GM18519 (cell line): ENCODE measurements at regions not wholly inside any gene's neighbourhood (a gene's known extent, or its start where the extent isn't known, plus 50 kb on each side); places are given as distances from the start of the nearest gene placed in this dataset.
"Not testable (repeated sequence)": the region's sequence is repeated elsewhere in the genome, so short reads cannot be mapped to it uniquely, and the experiment has no call there.

Source experiments
- ATAC-seq: cut with Tn5 transposase; IDR thresholded peaks from one replicate; pipeline ENCODE4 v1.9.1; 2021; ENCODE audit warnings: mild to moderate bottlenecking, moderate library complexity; ENCODE audit not compliant: unreplicated experiment, low FRiP score

DNA sequence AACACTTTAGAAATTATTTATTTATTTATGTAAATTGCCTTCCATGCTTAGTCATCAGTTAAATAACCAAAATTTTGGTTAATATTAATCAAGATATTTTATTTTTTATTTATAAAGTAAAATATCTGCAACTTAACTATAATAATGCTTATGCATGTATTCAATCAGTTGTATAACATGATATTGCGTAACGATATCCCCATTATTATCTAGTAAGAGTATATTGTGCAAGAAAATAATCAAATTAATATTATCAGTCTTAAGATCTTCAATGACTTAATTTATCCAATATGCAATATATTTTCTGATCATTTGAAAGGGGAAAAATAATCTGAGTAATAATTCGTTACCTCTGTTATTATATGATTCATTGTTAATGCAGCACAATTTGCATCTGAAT lies 596.7 kb downstream of the GABRG1 start:
- ATAC-seq = no peak

DNA sequence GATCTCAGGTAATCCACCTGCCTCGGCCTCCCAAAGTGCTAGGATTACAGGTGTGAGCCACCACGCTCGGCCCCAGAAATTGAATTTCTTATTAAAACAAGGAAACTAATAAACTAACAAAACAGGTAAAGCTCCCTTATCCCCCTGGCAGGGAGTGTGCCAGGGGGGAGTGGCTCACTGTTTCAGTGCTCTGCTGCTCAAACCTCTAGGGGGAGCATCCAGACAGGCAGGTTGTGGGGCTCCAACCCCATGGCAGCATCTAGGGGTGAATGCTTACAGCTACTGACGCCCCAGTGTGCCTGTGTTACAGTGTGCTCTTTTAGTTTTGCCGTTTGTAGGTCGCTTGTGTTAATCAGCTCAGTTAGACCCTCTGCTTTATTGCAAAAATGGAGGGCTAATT lies 605.0 kb downstream of the GABRG1 start:
- no peak for ATAC-seq

DNA sequence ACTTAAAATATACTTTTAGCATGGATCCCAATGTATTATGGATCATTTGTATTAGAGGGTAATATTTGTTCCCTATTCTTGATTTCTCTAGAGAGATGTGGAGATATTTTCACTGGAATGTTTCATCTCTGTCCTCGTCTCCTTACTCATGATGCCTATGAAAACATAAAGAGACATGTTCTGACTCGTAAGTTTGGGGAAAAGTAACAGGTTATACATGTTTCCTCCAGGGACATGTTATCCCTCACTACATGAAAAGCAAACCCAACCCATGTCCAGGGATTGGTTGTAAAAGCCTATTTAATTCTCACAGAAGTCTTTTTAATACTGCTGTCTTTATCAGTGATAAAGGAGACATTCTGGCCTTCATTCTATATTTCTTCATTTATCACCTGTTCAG lies 621.4 kb downstream of the GABRG1 start:
- no peak for ATAC-seq

DNA sequence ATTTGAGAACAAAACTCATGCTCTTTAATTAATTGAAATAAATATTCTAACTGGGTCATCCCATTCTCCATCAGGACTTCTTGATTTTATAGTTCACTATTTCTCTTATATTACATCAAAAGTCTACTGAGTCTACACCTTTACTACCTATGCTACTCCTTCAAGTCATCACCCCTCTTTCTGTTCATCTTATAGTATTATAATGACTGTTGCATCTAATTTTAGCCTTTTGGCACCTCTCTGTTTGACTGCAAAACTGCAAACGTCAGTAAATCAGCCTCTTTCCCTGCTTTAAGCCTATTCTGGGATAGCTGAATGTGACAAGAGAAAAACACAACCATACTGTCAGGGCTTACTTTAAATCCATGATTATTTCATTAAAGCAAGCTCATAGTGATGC lies 639.1 kb downstream of the GABRG1 start:
- no peak for ATAC-seq

DNA sequence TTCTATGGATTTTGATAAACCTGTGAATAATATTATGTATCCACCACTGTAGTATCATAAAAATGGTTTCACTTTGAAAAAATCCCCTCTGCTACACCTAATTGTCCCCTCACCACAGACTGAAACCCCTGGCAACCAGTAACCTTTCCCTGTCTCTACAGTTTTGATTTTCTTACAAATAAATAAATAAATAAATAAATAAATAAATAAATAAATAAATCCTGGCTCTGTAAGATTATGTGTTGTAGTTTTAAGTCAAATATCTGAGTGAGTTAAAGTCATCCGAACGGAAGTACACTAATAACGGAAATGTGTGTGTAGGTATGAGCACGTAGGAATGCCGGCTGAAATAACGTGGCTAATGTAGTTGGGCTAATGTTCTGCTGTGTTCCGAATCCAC lies 641.5 kb downstream of the GABRG1 start:
- no peak for ATAC-seq

DNA sequence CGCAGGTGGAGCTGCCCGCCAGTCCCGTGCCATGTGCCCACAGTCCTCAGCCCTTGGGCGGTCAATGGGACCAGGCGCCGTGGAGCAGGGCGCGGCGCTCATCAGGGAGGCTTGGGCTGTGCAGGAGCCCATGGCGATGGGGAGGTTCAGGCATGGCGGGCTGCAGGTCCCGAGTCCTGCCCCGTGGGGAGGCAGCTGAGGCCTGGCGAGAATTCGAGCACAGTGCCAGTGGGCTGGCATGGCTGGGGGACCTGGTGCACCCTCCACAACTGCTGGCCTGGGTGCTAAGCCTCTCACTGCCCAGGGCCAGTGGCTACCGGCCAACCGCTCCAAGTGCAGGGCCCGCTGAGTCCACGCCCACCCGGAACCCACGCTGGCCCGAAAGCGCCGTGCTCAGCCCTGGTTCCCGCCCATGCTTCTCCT lies 646.5 kb downstream of the GABRG1 start:
- no peak for ATAC-seq

DNA sequence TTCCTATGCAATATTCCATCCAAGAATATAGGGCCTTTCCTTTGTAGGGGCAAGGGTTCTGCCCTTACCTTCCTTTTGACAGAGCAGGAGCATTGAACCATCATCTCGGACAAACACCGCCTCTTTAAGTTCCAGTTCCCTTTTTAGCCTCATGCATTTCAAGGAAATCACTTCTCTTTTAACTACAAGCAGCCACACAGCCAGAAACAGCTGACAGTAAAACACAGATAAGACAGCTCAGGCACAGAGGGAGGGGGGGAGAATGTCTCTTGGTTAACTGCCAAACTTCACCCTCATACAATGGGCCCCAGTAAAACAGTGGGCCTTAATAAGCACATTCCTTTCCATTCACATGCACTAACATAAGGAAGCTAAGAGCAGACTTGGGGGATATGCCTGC lies 648.3 kb downstream of the GABRG1 start:
- no peak for ATAC-seq

DNA sequence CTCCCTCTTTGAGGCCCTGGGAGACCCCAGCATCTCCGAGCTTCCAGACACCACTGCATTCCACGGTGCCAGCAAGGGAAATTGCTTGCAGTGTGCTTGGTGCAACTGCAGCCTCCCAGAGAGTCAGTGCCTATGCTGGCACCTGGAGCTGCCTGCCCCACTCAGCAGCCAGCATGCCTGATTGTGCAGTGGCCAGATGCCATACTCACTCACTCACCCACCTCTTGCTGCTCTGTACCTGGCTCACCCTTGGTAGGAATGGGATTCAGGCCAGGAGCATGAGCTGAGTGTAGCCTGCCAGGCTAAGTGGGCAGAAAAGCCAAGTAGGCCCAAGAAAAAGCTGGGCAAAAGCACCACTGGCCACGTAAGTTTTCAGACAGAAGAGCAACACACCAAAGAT lies 651.4 kb downstream of the GABRG1 start:
- no peak for ATAC-seq

DNA sequence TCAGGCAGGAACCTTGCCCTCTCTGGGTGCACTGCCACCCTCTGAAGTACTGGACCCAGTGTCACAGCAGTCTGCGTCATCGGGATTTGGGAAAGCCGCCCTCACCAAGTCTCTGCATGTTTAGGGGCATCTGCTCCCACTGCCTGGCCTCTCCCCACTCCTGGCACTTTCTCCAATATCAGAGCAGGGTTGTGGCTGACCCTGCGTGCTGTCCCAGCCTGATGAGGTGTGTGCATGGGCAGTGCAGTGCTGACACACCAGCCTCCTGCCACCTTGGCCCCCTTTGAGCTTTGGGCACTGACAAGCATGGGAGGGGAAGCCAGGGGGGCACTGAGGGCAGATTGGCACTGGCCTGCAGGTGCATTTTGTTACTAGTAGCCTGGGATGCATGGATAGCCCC lies 652.5 kb downstream of the GABRG1 start:
- no peak for ATAC-seq

DNA sequence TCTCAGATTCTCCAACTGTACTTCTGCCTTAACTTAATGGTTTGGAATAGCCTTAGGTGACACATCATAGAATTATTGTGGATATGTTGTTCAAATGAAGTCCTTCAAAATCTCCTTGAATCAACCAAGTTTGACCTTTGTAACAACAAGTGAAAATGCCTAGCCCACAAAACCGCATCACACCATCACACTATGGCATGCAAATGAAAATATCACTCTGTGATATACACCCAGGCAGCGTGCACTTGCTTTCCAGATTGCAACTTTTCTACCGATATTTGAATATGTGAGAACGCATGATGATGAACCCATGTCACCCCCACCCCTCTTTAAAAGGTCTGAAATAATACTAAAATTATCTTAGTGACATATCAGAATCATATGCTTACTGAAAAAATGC lies 656.7 kb downstream of the GABRG1 start:
- ATAC-seq = no peak

DNA sequence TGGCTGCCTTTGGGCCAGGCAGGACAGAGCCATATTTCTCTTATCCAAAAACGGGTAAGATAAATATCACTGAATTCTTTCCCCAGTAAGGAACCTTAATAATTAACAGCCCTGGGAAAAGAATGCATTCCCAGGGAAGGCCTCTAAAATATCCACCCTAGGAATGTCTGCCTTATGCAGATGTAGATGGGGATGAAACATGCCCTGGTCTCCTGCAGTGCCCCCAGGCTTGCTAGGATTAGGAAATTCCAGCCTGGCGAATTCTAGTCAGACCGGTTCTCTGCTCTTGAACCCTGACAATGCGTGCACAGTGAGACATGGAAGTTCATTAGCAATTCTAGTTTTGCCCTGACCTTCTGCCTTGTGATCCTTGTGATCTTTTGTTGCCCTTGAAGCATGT lies 663.7 kb downstream of the GABRG1 start:
- ATAC-seq = not testable (repeated sequence)

DNA sequence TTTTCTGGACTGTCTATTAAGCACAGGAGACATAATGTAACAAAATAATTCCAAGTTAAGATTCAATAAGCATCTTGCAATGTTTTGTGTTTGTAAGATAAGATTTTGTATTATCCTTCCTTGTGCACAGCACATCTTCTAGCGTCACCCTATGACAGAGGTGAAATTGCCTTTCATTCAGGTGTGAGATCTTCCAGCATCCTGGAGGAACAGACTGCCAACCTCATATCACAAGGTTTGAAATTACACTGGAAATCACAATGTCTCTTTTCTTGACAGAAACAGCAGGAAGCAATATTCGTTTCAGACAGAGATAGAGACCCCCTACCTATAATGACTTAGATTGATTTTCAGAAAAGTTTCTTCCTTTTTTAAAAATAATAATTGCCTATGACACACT lies 668.6 kb downstream of the GABRG1 start:
- no peak for ATAC-seq

DNA sequence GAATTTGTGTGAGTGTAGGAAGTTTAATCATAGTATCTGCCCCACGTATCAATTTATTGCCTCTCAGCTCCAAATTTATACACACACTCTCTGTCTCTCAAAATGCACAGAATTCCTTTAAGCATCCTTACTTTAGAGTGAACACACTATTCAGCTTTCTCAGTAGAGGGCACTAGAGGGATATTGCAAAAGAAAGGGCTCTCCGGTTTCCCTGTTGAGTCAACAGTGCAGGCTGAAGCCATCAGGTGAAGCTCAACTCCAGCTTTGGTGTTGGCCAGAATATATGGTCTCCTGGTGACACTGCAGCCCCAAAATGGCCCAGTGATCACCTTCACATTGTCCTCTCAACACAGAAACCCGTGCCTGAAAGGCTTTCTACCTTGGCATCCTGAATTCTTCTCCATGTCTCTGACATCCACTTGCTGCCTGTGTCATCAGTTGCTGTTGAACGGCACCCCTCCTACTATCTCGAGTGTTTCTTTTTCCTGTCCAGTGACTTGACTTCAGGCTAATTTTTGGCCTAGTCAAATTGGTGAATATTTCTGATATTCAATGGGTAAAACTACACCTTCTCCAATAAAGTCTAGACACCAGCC lies 670.5 kb downstream of the GABRG1 start:
- no peak for ATAC-seq

DNA sequence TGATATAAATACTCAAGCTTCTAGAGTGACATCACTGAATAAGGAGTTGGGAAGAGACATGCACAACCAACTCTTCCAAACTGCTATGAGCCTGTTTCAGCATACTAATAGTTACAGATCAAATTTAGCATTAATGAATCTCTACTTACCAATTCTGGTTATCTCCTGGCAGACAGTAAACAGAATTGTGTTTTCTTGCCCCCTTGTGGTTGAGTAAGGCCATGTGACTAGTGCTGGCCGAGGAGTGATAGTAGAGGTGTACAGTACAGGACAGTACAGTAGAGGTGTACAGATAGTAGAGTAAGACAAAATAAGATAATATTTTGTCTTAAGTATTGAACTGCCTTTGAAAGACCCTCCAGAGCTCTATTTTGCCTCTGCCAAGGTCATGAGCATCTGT lies 681.4 kb downstream of the GABRG1 start:
- no peak for ATAC-seq

DNA sequence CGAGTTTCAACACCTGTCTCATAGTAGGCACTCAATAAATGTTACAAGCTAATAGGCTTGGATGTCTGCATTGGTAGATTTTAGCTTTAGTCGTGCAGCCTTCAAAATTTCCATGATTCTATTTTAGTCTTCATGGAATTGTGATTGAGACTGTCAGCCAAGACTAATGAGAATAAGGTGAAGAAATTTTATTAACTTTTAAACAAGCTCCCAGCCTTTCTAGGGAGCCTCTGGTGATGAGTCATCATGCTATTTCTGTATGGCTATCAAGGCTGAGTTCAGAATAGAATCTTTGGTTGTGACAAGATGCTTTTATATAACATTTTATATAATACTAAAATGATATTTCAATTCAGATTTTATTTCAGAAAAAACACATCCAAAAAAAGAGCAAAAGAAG lies 685.8 kb downstream of the GABRG1 start:
- no peak for ATAC-seq

DNA sequence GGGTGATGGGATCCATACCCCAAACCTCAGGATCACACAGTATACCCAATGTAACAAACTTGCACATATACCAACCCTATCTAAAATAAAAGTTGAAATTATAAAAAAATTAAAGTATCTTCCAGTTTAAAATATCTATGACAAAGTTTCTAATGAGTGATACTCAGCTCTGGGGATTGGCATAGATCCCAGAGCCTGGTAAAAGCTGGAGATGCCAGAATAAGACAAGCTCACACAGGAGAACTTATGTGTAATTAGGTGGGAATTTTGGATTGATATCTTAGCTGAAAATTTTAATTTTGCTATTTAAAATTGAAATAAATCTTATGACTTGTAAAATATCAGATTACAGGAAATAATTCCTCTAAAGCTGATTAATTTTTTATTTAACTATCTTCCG lies 686.5 kb downstream of the GABRG1 start:
- no peak for ATAC-seq

DNA sequence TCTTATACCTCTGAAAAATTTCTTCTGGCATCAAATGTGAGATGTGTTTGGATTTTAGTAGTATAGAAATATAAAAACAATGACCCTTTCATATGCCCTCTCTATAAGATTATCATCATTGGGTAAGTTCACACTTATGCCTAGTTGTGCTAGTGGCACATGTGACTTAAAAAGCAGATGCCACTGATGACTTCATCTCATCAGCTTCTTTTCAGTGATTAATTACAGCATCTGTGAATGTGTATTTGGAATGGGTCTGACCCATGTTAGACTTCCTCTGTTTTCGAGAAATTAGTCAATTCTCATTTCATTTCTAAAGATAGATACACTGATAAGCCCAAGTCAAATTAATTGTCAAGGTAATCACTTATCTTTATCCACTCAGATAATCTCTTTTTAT lies 698.7 kb downstream of the GABRG1 start:
- ATAC-seq = no peak

DNA sequence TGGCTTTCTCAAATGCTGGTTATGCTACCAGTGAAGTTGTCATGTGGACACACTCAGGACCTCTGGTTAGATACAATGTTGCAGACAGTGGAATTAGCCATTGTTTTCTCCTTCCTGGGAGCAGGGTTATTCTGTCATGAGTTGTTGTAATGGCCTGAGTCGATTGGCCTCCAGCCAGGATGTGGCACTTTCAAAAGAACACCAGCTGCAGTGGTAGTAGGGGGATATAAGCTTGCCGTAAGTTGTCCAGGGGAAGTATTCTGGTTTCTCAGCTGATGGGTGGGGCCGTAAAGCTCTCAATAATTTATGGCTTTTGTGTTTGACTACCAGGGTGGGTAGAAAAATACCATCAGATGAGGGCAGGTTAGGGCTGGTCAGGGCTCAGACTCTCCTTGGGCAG lies 697.5 kb upstream of the GNPDA2 start:
- no peak for ATAC-seq

DNA sequence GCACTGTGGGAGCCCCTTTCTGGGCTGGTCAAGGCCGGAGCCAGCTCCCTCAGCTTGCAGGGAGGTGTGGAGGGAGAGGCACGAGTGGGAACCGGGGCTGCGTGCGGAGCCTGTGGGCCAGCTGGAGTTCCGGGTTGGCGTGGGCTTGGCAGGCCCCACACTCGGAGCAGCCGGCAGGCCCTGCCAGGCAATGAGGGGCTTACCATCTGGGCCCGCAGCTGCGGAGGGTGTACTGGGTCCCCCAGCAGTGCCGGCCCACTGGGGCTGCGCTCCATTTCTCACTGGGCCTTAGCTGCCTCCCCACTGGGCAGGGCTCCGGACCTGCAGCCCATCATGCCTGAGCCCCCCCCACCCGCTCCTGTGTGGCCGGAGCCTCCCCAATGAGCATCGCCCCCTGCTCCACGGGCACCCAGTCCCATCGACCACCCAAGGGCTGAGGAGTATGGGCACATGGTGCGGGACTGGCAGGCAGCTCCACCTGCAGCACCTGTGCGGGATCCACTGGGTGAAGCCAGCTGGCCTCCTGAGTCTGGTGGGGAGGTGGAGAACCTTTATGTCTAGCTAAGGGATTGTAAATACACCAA lies 693.8 kb upstream of the GNPDA2 start:
- not testable (repeated sequence) for ATAC-seq

DNA sequence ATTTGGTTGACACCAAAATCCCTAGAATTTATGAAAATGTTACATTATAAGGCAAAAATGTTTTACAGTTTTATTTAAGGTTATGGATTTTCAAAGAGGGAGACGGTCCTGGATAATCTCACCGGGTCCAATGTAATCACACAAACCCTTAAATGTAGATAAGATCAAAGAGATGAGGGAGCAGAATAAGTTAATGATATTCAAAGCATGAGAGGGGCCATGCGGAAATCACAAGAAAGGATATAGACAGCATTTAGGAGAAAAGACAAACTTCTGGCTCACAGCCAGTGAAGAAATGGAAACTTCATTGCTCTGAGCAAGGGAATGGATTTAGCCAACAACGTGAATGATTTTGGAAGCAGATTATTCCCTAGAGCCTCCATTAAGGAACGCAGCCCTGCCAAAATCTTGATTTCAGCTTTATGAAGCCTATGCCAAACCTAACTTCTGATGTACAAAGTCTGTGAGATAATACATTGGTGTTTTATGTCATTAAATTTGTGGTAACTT lies 684.4 kb upstream of the GNPDA2 start:
- no peak for ATAC-seq

DNA sequence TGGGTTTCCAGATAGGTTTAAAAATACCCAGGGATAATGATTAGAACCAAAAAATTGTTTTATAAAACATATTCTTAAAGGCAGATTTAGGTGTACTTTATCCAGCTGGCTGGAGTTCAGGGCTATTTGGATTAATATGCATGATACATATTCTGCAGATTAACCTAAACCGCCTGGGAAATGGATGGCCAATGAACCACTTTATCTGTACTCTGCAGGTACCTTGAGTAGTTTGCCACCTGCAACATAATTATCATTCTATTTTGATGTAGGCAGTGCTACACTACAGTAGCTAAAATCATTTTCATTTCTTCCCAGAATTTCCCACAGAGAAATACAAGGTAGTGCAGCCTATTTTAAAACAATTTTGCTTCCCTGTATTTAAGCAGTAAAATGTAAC lies 683.2 kb upstream of the GNPDA2 start:
- ATAC-seq = no peak

DNA sequence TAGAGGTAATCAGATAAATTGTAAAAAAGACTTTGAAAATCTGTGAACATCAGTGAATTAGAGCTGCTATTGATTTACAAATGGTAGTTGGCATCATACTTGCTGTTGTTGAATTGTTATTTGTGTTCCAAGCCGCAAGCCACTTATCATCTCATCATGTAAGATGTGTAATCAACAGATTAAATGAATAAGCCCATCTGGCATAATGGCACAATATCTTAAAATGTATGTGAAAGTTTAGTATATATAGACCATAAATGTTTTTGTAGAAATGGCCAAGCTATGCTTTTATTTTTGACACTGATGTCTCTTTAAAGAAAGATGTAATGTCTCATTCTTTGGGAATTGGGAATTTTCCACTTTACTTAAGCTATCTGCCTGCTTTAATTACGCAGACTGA lies 682.6 kb upstream of the GNPDA2 start:
- no peak for ATAC-seq

DNA sequence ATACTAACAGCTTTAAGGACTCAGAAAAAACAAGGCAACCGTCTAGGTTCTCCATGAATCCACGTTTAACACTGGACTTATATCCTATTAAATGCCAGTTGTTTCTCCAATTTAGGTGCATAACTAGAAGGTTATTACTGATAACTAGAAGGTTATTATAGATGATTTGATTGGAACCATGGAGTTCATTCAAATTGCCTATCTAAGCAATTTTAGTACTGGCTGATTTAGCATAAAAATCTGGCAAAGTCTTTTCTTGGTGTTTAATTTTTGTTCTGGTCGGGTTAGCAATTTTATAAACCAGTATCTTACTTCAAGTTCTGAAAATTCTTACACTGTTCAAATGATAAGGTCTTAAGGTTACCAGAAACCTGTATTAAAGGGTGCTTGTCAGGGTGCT lies 672.8 kb upstream of the GNPDA2 start:
- no peak for ATAC-seq
